ENCODE measurements at regions not wholly inside any gene's neighbourhood (a gene's known extent, or its start where the extent isn't known, plus 50 kb on each side); places are given as distances from the start of the nearest gene placed in this dataset.

GRCh38 chr12:93001407-93001806, 72.3 kb upstream of the EEA1 start (continued):
- no peak for TF ChIP-seq ZFX (IDR thresholded peaks at IDR 0.05)
- no peak for TF ChIP-seq JUND (IDR thresholded peaks at IDR 0.05)
- no peak for TF ChIP-seq EZH2 (IDR thresholded peaks at IDR 0.05)
- no peak for TF ChIP-seq SIN3A (IDR thresholded peaks at IDR 0.05; ENCODE audit: low read depth)
- TF ChIP-seq YY1 (IDR thresholded peaks at IDR 0.05; ENCODE audit: extremely low read depth, insufficient replicate concordance, low read depth, low read length): no peak
- no peak for TF ChIP-seq RAD21 (IDR thresholded peaks at IDR 0.05; ENCODE audit: low read depth)
- TF ChIP-seq EZH2phosphoT487 (IDR thresholded peaks at IDR 0.05; ENCODE audit: borderline replicate concordance): no peak
- TF ChIP-seq SRF (IDR thresholded peaks at IDR 0.05; ENCODE audit: low read depth): no peak

- H2AFZ ChIP-seq (ENCODE audit: low read depth, low read length, poor library complexity, severe bottlenecking): no peak overlapping the region
- CTCF ChIA-PET: interaction anchor here (1.2 kb wide), 1 partner anchor 10 kb away, joined by 4 read pairs; no protein-coding TSS in a partner anchor
- H3K4me3 ChIP-seq (replicated peaks in 1 of 2; ENCODE audit: low read depth in 1 of 2, low read length in 2 of 2): no peak overlapping the region
- no peaks in the 10 kb centered on the region for H3K79me2 ChIP-seq (ENCODE audit: insufficient read depth, low read length)
- DNase-seq (ENCODE audit: low read depth, low spot score): no peak
- no peaks in the 10 kb centered on the region for H3K27me3 ChIP-seq (ENCODE audit: insufficient read depth, low read length)
- TF ChIP-seq SRF (IDR thresholded peaks at IDR 0.05; ENCODE audit: low read depth) (no peak), EZH2phosphoT487 (IDR thresholded peaks at IDR 0.05; ENCODE audit: borderline replicate concordance) (no peak), ZFX (IDR thresholded peaks at IDR 0.05) (no peak), POLR2A (IDR thresholded peaks at IDR 0.05; ENCODE audit: borderline replicate concordance, extremely low read depth, insufficient read depth, insufficient read length) (no peak), JUND (IDR thresholded peaks at IDR 0.05) (no peak), RAD21 (IDR thresholded peaks at IDR 0.05; ENCODE audit: low read depth) (no peak), MAX (IDR thresholded peaks at IDR 0.05) (no peak), ZNF274 (IDR thresholded peaks at IDR 0.05; ENCODE audit: low read depth, low read length) (no peak), SIN3A (IDR thresholded peaks at IDR 0.05; ENCODE audit: low read depth) (no peak), CBX3 (IDR thresholded peaks at IDR 0.05; ENCODE audit: low read depth) (no peak), REST (IDR thresholded peaks at IDR 0.05; ENCODE audit: low read depth) (no peak), YY1 (IDR thresholded peaks at IDR 0.05; ENCODE audit: extremely low read depth, insufficient replicate concordance, low read depth, low read length) (no peak)
- no peaks in the 10 kb centered on the region for H3K9me3 ChIP-seq (ENCODE audit: control insufficient read depth in 1 of 2, insufficient read depth in 1 of 2, low read depth in 1 of 2, low read length in 2 of 2)
- ATAC-seq: no peak
- H3K9ac ChIP-seq (ENCODE audit: low read length): no peak overlapping the region
- no peaks in the 10 kb centered on the region for H3K9me2 ChIP-seq (ENCODE audit: insufficient read depth)
- BruUV-seq (replicated peaks): no TSS peak
- no peaks in the 10 kb centered on the region for H3K4me1 ChIP-seq (ENCODE audit: control insufficient read depth in 1 of 2, insufficient read depth in 2 of 2, low read length in 2 of 2)
- H3K27ac ChIP-seq (ENCODE audit: low read depth, low read length): no peak overlapping the region
- RAD21 ChIA-PET (ENCODE audit: low non-redundant PET in 1 of 2, low total read pairs in 2 of 2, uncharacterized antibody in 2 of 2, unreplicated experiment in 2 of 2): interaction anchor here in 1 of 2 experiments (0.6 kb wide), 1 partner anchor 1522 kb away, joined by 5 read pairs; no protein-coding TSS in a partner anchor
- H3K36me3 ChIP-seq (ENCODE audit: control insufficient read depth in 1 of 2, insufficient read depth in 2 of 2, low read length in 2 of 2): no peaks in the 10 kb centered on the region
- no peak overlapping the region for H3K4me2 ChIP-seq (ENCODE audit: low read length)
- intact Hi-C loops (cut with micrococcal nuclease): no loop called here
- POLR2A ChIA-PET: no interaction called here
- H4K20me1 ChIP-seq (ENCODE audit: insufficient read depth): no peaks in the 10 kb centered on the region
Measured at GRCh38 chr12:93002293-93003054, 73.4 kb upstream of the EEA1 start.
